Thyroid gland (tissue), 4 donors: ENCODE measurements at regions not wholly inside any gene's neighbourhood (a gene's known extent, or its start where the extent isn't known, plus 50 kb on each side); places are given as distances from the start of the nearest gene placed in this dataset.

Source experiments
- CTCF ChIP-seq, 6 experiments: fragments of 200-600 bp in 3 of 6; fragments of 450-650 bp in 3 of 6; sonication (generic) in 3 of 6; IDR thresholded peaks; one replicate each; pipeline ENCODE4 v1.5.1; 2016 to 2019; ENCODE audit warnings: antibody characterized with exemption in 6 of 6, mild to moderate bottlenecking in 2 of 6, inconsistent platforms in 1 of 6, moderate library complexity in 1 of 6
- POLR2A ChIP-seq, 2 donors: fragments of 450-650 bp; IDR thresholded peaks; one replicate each; pipeline ENCODE4 v1.6.1; 2017; ENCODE audit warnings: antibody characterized with exemption in 2 of 2, mild to moderate bottlenecking in 2 of 2, moderate library complexity in 1 of 2

DNA sequence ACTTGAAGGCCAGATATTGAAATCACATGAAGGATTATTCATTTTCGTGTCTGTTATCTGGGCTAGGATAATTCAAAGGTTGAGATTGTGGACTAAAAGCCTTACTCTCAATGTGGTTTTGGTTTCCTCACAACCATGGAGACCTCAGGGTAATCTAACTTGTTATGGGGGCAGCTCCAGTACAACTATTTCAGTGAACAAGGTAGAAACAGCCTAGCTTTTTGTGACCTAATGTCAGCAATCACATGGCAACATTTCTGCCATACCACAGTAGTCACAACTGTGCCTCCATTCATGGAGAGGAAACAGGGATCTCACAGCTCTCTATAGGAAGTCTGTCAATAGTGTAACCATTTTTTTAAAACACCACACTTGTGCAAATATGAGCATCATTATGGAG lies 62.4 kb upstream of the RARB start:
- TF ChIP-seq CTCF (IDR thresholded peaks at IDR 0.05) = no peak
- TF ChIP-seq POLR2A (IDR thresholded peaks at IDR 0.05) = no peak
